Activated CD4-positive, CD25-positive, alpha-beta regulatory T cell treated with anti-CD3 and anti-CD28 coated beads, Interleukin-2, amount 50 U/mL, for 24 hours (primary cell): ENCODE measurements at regions not wholly inside any gene's neighbourhood (a gene's known extent, or its start where the extent isn't known, plus 50 kb on each side); places are given as distances from the start of the nearest gene placed in this dataset.

Experiments
- ATAC-seq, 2 donors: fragments of 150-1000 bp; cut with Tn5 transposase; one replicate each; pipeline ENCODE4 v1.10.0; 2021; ENCODE audit warnings: mild to moderate bottlenecking in 1 of 2, moderate library complexity in 1 of 2

- ATAC-seq, result no peak
These were observed 105.3 kb downstream of the SLC6A15 start for GRCh38 chr12:84807249-84807648.

DNA sequence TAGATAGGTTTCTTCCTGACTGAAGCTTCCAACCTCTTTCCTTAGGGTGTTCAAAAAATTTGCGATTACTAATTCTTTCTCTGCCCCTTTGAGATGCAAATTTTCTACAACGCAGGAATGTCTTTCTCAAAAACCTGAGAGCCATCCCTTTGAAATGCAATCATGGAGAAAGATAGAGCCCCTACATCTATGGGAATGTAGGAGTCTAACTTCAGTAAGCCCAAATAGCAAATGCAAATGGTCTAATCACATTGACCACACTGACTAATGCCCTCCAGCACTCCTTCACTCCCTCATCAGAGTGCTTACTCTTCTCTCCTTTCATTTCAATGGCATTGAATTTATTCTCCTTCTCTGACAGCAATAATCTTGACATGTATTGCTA lies 107.1 kb downstream of the SLC6A15 start:
- ATAC-seq, result no peak

DNA sequence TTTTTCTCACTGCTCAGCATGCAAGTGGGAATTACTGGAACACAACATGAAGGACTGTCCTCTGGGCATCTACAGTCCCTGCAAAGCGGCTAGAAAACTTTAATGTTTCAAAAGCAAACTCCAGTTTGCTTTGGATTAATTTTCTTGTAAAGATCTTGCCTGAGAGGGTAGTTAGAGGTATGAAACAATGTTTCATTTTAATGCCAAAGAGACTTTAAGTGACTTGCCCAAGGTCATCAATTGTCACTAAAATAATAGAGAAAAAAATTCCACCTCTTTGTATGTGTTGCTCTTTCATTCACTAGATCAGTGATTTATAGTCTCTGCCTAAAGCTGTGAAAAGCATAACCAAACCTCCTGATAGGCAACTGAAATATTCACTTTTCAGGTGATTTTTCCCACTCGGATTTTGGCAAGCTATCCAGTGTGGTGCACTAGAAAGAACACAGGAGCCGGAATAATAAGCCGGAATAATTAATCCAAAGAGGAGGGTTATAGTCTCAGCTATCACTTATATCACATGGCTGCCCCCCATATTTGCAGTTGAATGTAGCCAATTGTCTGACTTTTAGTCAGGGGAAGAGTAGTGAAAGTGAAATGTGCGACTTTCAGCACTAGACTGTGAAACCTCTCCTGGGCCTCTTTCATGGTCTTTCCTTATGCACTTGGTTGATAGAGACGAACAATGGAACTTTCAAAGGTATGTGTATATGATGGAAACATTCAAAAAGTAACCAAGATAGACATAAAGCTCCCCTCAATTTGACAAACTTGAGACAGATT lies 107.7 kb downstream of the SLC6A15 start:
- ATAC-seq, result no peak

GRCh38 chr12:84803661-84804060 lies 108.9 kb downstream of the SLC6A15 start:
- no peak for ATAC-seq

DNA sequence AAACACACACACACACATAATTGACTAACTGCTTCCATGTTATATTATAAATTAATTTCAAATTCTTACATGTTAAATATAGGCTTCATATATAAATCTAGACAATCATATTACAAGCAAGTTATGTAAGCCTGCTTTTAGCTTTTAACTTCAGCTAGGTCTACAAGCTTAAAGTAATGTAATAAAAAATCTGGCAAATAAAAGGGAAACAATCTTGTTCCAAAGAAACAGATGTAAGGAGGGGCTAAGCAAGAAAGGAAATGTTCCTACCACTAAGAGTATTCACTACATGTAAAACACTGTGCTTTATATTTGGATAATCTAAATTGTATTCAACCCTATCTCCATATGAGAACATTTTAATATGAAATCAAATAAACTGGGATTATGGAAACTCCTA lies 110.4 kb downstream of the SLC6A15 start:
- ATAC-seq, result no peak

DNA sequence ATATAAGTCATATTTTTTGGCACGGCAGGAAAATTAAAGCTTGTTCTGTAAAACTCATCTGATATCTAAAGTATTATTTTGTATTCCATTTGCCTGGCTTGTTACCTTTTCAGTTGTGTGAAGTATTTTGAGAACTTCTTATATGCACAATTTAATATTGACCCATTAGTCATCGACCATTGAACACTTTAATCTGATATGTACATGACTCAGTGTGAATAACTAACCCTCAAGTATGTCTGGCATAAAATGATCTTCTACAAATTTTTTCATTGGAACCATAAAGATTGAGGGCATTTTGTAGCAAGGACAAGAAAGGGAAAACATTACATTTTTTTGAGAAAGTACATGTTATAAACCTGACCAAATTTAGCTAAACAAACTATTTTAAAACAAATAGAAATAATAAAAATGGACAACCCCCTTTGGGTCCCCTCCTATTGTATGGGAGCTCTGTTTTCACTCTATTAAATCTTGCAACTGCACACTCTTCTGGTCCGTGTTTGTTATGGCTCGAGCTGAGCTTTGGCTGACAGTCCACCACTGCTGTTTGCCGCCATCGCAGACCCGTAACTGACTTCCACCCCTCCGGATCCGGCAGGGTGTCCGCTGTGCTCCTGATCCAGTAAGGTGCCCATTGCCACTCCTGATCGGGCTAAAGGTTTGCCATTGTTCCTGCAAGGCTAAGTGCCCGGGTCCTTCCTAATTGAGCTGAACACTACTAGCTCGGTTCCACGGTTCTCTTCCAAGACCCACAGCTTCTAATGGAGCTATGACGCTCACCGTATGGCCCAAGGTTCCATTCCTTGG lies 118.8 kb downstream of the SLC6A15 start:
- ATAC-seq, result no peak

DNA sequence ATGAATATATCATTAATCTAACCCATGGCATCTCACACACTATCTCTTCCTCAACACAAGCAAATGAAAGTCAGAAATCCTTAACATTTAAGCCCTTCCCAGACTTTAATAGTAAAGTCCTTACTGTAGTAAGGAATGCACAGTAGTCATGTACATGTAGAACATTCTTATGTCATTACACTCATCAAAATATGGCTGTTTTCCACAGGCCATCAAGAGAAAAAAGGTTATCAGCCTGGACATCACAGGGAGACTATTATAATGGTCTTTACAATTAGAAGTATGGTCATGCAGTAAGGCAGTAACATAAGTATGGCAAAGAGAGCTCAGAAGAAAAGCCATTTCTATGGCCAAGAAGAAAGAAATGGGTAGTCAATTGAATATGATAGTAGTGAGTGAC lies 121.2 kb downstream of the SLC6A15 start:
- ATAC-seq, result no peak

DNA sequence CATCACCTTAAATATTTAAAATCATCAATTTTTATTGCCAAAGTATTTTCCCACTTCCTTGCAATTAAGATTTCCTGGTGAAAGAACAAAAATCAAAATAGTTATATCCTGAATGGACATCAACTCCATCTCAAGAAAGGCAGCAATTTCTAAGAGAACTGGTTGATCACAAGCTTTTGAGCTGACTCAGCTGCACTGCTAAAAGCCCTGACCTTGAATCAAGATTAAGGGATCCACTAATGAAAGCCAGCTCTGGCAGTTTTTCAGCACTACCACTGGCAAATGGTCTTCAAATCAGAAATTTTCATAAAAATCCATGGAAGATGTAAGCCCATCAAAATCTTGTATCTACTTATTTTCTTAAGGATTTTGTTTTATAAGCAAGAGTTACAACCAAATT lies 123.4 kb downstream of the SLC6A15 start:
- ATAC-seq, result no peak

DNA sequence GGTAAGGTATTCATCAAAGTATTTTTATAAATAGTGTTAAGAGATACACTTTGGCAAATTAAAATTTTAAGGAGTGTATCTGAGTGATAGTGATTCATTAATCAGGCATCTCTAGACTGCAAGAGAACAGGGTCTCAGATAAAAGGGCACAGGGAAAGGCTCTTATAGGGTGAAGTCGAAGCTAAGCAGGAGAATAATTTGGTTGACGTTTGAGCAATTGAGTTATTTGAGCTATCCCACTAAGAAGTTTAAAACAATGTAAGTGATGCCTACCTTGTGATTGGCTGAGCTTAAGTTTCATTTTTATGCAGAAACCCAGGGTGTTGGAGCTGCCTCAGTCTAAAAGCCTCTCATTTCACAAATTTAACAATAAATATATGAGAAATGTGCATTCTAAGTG lies 125.3 kb downstream of the SLC6A15 start:
- no peak for ATAC-seq

DNA sequence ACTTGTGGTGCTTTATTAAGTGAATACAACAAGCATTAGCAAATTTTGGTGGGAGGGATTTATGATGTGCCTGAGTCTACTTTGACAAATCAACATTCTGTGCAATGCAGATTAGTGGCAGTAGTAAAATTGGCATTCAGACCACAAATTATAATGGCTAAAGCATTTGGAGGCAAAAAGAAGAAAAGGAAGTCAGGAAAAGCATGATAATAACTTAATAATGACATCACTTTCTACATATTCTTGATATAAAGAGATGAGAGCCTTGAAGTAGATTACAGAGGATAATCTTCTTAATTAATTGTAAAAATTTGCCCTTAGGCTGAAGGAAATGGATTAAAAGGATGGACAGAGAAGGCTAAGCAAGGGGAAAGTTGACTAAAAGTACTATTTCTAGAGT lies 126.0 kb downstream of the SLC6A15 start:
- no peak for ATAC-seq

GRCh38 chr12:84785951-84786350 lies 126.6 kb downstream of the SLC6A15 start:
- ATAC-seq, result no peak

GRCh38 chr12:84785281-84785680 lies 127.3 kb downstream of the SLC6A15 start:
- no peak for ATAC-seq

GRCh38 chr12:84779169-84779568 lies 133.4 kb downstream of the SLC6A15 start:
- no peak for ATAC-seq

GRCh38 chr12:84772281-84772680 lies 140.3 kb downstream of the SLC6A15 start:
- ATAC-seq, result no peak

- no peak for ATAC-seq
These were observed 145.5 kb downstream of the SLC6A15 start for GRCh38 chr12:84767079-84767478.

GRCh38 chr12:84766375-84766774 lies 146.2 kb downstream of the SLC6A15 start:
- ATAC-seq, result no peak

- ATAC-seq, result no peak
These were observed 148.6 kb downstream of the SLC6A15 start for GRCh38 chr12:84764001-84764400.

GRCh38 chr12:84763107-84763506 lies 149.5 kb downstream of the SLC6A15 start:
- no peak for ATAC-seq

DNA sequence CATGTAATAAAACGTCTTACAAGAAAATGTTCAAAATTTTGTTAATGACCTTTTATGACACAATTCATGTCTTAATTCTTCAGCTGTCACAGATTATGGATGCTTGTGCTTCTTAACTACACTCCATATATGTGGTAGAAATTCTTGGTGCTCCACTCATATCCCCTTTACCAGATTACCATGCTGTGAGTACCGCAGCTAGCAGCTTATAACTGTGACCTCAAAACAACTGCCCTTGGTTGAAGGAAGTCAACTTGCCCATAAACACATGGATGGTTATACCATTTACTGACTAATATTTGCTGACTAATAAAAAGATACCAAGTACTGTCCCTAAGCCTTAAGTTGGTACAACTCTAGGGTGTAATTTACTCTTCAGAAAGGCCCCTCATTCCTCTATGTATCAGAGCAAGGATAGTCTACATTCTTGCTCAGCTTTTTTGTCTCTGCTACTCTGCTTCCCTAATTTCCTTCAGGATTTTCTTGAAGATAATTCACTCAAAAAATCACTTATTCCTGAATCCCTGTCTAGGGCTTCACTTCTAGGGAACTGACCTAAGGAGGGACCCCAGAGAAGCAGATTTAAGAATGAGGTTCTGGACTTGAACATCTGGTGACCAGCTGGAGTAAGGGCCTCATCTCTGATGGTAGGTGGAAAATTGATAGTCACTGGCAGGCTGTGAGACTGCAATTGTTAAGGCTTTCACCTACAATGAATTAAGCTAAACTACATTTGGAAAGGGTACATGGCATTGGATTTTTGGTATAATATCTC lies 152.3 kb downstream of the SLC6A15 start:
- ATAC-seq, result no peak

DNA sequence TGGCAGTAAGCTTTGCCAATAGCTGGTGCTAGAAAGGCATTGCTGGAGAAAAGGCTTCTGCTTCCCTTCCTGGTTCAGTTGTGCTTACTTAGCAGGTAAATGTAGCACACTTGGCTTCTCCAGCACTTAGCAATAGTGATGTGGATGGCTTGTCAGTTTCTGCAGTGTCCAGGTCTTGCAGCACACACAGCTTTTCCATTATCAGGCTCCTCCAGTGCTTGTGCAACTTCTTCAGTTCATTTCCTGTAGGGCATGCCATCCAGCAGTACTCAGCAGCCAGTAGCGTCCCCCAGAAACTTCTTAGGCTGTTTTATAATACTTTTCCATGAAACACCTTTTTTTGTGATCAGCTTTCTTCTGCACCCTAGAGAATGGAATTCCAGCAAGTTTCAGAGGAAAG lies 154.6 kb downstream of the SLC6A15 start:
- ATAC-seq, result no peak

DNA sequence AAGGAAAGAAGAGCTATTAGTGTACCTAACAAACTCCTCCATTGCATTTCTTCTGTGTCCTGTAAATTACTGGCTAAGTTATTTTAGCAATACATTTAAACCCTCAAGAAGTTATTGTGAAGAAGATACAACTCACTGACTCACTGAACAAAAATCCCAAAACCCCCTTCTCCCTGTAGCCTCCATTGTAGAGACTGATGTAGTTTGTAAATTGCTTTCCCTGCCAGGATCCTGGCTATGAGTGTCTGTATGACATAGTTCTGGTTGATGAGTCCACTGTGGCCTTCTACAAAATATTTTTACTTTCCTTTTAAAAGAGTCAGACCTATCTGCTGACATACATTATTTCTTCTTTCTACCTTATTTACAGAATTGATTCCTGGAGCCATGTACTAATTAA lies 155.6 kb downstream of the SLC6A15 start:
- ATAC-seq, result no peak

DNA sequence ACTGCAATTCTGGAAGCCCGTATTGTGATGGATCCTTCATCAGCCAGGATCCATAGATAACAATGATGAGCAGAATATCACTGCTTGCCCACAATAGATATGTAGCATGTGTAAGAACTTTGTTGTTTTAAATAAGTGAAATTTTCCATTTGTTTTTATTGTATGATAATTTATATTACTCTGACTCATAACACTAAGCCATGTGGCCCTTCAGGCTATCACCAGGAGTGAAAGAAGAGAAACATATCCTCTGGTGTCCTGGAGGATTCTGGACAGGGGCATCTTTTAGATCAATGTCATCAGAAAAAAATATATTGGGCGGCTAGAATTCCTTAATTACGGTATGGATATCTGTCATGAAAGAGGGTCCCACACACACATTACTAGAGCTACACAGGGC lies 167.5 kb downstream of the SLC6A15 start:
- no peak for ATAC-seq

- no peak for ATAC-seq
These were observed 170.9 kb downstream of the SLC6A15 start for GRCh38 chr12:84741692-84742091.

GRCh38 chr12:84741031-84741430 lies 171.6 kb downstream of the SLC6A15 start:
- no peak for ATAC-seq
